Hepatic stellate cell (primary cell): ENCODE measurements at regions not wholly inside any gene's neighbourhood (a gene's known extent, or its start where the extent isn't known, plus 50 kb on each side); places are given as distances from the start of the nearest gene placed in this dataset.

Experiments
- DNase-seq: peaks from one replicate; pipeline ENCODE4 v3.0.0; 2011; ENCODE audit warnings: low spot score

DNA sequence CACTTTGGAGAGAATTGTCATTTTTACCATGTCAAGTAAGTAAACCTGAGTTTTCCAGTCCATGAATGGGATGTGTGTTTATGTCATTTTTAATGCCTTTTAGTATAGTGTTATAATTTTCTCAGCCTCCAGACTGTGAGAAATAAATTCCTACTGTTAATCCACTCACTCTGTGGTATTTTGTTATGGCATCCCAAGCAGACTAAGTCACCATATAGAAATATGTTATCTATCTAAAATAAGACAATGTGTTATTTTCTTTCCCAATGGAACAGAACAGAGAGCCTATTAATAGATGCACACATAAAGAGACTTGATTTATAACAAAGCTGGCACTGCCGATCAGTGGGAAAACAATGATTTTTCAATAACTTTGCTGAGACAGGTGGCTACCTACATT, 70.2 kb upstream of the SLC4A11 start:
- no peak for DNase-seq

DNA sequence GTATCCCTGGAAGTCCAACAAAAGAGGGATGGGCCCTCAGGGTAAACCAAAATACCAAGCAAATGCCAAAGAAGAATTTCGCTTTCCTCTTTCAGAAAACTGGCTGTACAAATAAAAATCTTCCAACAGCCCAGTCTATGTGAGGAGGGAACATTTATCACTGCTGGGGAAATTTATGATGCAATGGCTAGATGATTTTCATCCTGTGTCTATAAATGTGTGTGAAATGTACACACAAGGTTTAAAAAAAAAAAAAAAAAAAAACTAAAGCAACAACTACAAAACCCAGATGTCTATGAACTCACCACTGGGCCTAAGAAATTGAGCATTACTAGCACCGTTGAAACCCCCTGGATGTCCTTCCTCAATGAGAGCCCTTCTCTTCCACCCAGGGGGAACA, 68.7 kb upstream of the SLC4A11 start:
- DNase-seq: no peak

DNA sequence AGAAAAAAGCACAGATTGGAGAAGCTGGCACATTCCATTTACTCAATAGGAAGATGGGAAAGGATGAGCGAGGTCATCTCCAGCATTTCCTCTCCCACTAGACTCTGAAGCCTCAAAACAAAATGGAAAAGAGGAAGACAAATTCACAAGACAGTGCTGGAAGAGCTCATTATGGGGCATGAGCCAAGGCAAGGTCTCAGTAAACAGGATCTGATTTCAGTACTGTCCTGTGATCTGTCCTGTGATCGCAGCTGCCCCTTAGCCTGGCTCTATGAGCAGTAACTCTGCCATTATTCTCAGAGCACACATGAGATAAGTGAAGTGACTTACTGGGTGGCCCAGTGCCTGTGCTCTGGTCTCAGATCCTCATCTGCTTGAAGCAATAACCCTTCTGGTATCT, 68.1 kb upstream of the SLC4A11 start:
- no peak for DNase-seq

DNA sequence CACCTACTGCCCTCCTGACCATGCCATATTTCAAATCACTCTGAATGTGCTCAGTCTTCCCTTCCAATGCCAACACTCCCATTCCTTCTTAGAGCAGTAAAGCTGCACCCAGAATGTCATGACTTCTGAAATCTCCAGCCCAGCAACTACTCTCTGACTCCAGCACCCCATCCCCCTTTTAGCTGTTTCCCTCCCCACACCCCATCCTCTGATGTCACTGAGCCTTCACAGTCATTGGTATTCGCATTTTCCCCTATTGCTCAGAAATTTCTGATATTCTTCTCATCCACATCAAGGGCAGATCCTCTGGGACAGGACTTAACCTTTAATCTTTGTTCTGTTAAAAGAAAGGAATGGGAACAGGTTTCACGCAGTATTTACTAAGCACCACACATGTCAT, 67.1 kb upstream of the SLC4A11 start:
- no peak for DNase-seq

DNA sequence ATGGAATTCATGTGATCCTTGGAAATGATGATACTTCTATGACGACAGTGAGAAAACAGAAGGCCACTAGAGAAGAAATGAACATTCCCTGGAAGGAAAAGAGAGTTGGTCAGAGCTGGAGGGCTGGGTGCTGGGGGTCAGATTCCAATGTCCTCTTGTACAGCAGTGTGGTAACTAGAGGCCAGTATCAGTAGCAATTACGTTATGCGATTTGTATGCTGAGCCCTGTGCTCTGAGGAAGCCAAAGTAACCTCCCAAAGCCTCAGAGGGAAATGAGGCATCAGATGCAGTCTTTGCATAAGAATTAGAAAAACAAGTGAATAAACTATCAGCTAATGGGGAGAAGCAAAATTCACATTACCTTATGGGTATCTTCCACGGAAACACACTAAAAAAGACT, 65.5 kb upstream of the SLC4A11 start:
- no peak for DNase-seq

DNA sequence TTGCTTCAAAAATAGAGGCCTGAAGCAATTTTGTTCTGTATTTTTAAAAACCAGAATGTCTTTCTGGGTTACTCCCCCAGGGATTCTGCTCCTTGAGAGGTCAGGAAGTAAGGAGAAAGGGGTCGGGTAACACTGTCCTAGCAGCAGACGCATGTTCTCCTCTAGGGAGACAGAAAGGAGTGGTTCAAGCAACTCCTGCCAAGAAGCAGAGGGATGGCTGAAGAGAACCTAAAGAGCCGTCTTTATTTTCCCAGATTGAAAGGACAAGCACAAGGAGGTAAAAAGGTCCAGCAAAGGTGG, 58.0 kb upstream of the SLC4A11 start:
- DNase-seq: no peak

DNA sequence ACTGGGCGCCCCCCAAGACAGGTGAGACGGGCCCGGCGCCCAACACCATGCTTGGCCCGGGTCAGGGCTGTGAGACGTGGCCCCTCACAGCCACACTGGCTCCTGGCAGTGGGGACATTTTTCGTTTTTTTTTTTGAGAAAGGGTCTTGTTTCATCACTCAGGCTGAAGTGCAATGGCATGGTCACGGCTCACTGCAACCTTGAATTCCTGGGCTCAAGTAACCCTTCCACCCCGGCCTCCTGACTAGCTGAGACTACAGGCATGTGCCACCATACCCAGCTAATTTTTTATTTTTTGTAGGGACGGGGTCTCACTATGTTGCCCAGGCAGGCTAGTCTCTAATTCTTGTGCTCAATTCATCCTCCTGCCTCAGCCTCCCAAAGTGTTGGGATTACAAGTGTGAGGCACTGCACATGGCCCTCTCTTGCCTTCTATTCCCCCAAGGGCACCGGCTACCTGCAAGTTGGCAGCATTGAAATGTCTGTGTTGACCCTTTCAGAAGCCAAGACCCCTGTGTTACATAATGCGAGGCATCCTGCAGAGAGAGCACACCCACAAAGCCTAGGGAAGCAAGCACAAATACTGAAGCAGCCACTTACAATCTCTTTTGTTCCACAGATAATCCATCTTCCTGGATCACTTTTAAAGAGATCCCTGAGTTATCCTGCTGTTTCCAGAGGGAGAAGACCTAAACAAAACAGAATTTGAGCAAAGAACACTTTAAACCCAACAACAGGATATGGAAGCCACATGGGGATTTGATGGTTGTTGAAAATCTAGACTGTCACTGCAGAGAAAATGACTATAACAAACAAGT, 57.5 kb upstream of the SLC4A11 start:
- no peak for DNase-seq
